Gastrocnemius medialis (tissue), 4 donors: ENCODE measurements at regions not wholly inside any gene's neighbourhood (a gene's known extent, or its start where the extent isn't known, plus 50 kb on each side); places are given as distances from the start of the nearest gene placed in this dataset.

Experiments
- CTCF ChIP-seq, 5 experiments: fragments of 450-650 bp in 3 of 5; fragments of 200-600 bp in 2 of 5; sonication (generic) in 2 of 5; IDR thresholded peaks in 4 of 5; conservative IDR thresholded peaks in 1 of 5; 1 replicate in 4 of 5; 2 replicates in 1 of 5; pipeline ENCODE4 v1.5.1; 2016 to 2019; ENCODE audit warnings: antibody characterized with exemption in 5 of 5, mild to moderate bottlenecking in 3 of 5, moderate library complexity in 3 of 5
- POLR2A ChIP-seq, 2 donors: fragments of 450-650 bp; IDR thresholded peaks; one replicate each; pipeline ENCODE4 v1.6.1; 2017; ENCODE audit warnings: antibody characterized with exemption in 2 of 2, mild to moderate bottlenecking in 2 of 2, moderate library complexity in 2 of 2

GRCh38 chr13:83372786-83373185, 509.5 kb downstream of the SLITRK1 start:
- TF ChIP-seq POLR2A (IDR thresholded peaks at IDR 0.05) (no peak), CTCF (IDR thresholded peaks at IDR 0.05 in 4 of 5, conservative IDR thresholded peaks at IDR 0.05 in 1 of 5) (no peak)
